NCI-H524 (cell line): ENCODE measurements at regions not wholly inside any gene's neighbourhood (a gene's known extent, or its start where the extent isn't known, plus 50 kb on each side); places are given as distances from the start of the nearest gene placed in this dataset.

Source experiments
- DNase-seq, 2 experiments: peaks; one replicate each; lab custom pipeline; 2025; lab: John Stamatoyannopoulos, UW

- no peak for DNase-seq
These were observed 661.7 kb downstream of the MCTP2 start for GRCh38 chr15:94893091-94893490.

GRCh38 chr15:94894056-94894455 lies 662.7 kb downstream of the MCTP2 start:
- no peak for DNase-seq

GRCh38 chr15:94909510-94909909 lies 678.1 kb downstream of the MCTP2 start:
- DNase-seq = no peak

- no peak for DNase-seq
These were observed 678.8 kb downstream of the MCTP2 start for GRCh38 chr15:94910166-94910565.

GRCh38 chr15:94912760-94913159 lies 681.4 kb downstream of the MCTP2 start:
- no peak for DNase-seq

GRCh38 chr15:94917068-94917467 lies 685.7 kb downstream of the MCTP2 start:
- no peak for DNase-seq

GRCh38 chr15:94921936-94922335 lies 690.6 kb downstream of the MCTP2 start:
- DNase-seq = no peak

GRCh38 chr15:94924057-94924456 lies 692.7 kb downstream of the MCTP2 start:
- no peak for DNase-seq

GRCh38 chr15:94924971-94925598 lies 693.7 kb downstream of the MCTP2 start:
- no peak for DNase-seq

GRCh38 chr15:94925680-94926079 lies 694.3 kb downstream of the MCTP2 start:
- DNase-seq = no peak

- DNase-seq = no peak
These were observed 695.6 kb downstream of the MCTP2 start for GRCh38 chr15:94927003-94927402.

GRCh38 chr15:94929282-94929681 lies 697.9 kb downstream of the MCTP2 start:
- DNase-seq = no peak

GRCh38 chr15:94930441-94930840 lies 699.1 kb downstream of the MCTP2 start:
- DNase-seq = no peak

- no peak for DNase-seq
These were observed 699.6 kb downstream of the MCTP2 start for GRCh38 chr15:94930960-94931359.

GRCh38 chr15:94934440-94934839 lies 703.1 kb downstream of the MCTP2 start:
- no peak for DNase-seq

GRCh38 chr15:94937242-94937641 lies 705.9 kb downstream of the MCTP2 start:
- DNase-seq = no peak

- no peak for DNase-seq
These were observed 712.5 kb downstream of the MCTP2 start for GRCh38 chr15:94943888-94944287.

GRCh38 chr15:94951538-94951937 lies 720.2 kb downstream of the MCTP2 start:
- no peak for DNase-seq

- DNase-seq = no peak
These were observed 732.6 kb downstream of the MCTP2 start for GRCh38 chr15:94963953-94964352.

- DNase-seq = no peak
These were observed 734.2 kb downstream of the MCTP2 start for GRCh38 chr15:94965593-94965992.

GRCh38 chr15:94968133-94968532 lies 736.8 kb downstream of the MCTP2 start:
- DNase-seq = peak in 1 of 2 experiments; percentile 33

- DNase-seq = no peak
These were observed 738.7 kb downstream of the MCTP2 start for GRCh38 chr15:94970096-94970495.

GRCh38 chr15:94970802-94971201 lies 739.4 kb downstream of the MCTP2 start:
- DNase-seq = no peak

- DNase-seq = no peak
These were observed 741.0 kb downstream of the MCTP2 start for GRCh38 chr15:94972314-94972713.

GRCh38 chr15:94987085-94987484 lies 755.7 kb downstream of the MCTP2 start:
- no peak for DNase-seq
